SK-N-MC (cell line): ENCODE measurements at regions not wholly inside any gene's neighbourhood (a gene's known extent, or its start where the extent isn't known, plus 50 kb on each side); places are given as distances from the start of the nearest gene placed in this dataset.

ENCODE experiments used
- EZH2 ChIP-seq: fragments of 200-600 bp; sonication (generic); IDR thresholded peaks from one replicate; pipeline ENCODE4 v1.6.1; 2017; ENCODE audit warnings: antibody characterized with exemption
- POLR2AphosphoS5 ChIP-seq: IDR thresholded peaks from 2 replicates; pipeline ENCODE4 v1.6.1; 2012; ENCODE audit warnings: mild to moderate bottlenecking, low read depth, low read length, borderline replicate concordance

DNA sequence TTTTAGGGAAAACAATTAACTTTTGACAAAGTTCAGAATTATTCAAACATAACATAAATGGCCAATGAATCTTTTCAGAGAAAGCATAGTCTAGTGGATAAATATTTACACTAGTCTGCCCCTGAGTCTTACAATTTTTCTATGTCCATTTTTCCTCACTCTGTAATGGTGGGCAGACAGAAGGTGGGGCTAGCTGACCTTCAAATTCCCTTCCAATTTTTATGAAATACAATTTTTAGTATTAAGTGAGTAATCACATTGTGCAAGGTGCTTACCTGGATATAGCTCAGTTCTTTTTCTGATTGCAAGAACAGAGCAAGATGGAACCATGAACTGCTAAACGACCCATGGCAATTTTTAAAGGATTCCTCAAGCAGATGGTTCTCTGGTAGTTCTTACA lies 441.7 kb upstream of the NR2F2 start:
- no peak for TF ChIP-seq EZH2
- no peak for TF ChIP-seq POLR2AphosphoS5
